ENCODE measurements at regions not wholly inside any gene's neighbourhood (a gene's known extent, or its start where the extent isn't known, plus 50 kb on each side); places are given as distances from the start of the nearest gene placed in this dataset.

GRCh38 chr2:239870863-239871262 lies 154.3 kb downstream of the NDUFA10 start:
- TF ChIP-seq POLR2A (IDR thresholded peaks at IDR 0.05; ENCODE audit: low read depth, low read length) (no peak), POLR2AphosphoS5 (IDR thresholded peaks at IDR 0.05; ENCODE audit: insufficient read depth, low read depth, low read length) (no peak), CTCF (IDR thresholded peaks at IDR 0.05; ENCODE audit: extremely low read depth in 1 of 2, insufficient read depth in 1 of 2, low read depth in 1 of 2, low read length in 2 of 2) (no peak), MYC (IDR thresholded peaks at IDR 0.05; ENCODE audit: low read depth, low read length) (no peak), JUN (IDR thresholded peaks at IDR 0.05; ENCODE audit: borderline replicate concordance, insufficient read depth, insufficient read length, low read depth) (no peak), EZH2 (IDR thresholded peaks at IDR 0.05; ENCODE audit: borderline replicate concordance, low read depth, low read length, severe bottlenecking) (no peak)
- TF ChIP-seq, protein P1, sequence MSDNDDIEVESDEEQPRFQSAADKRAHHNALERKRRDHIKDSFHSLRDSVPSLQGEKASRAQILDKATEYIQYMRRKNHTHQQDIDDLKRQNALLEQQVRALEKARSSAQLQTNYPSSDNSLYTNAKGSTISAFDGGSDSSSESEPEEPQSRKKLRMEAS (IDR thresholded peaks at IDR 0.05; ENCODE audit: insufficient read depth, insufficient read length): no peak
